ENCODE measurements at regions not wholly inside any gene's neighbourhood (a gene's known extent, or its start where the extent isn't known, plus 50 kb on each side); places are given as distances from the start of the nearest gene placed in this dataset.

- TF ChIP-seq POLR2A (IDR thresholded peaks at IDR 0.05) = no peak
- TF ChIP-seq, protein P1, sequence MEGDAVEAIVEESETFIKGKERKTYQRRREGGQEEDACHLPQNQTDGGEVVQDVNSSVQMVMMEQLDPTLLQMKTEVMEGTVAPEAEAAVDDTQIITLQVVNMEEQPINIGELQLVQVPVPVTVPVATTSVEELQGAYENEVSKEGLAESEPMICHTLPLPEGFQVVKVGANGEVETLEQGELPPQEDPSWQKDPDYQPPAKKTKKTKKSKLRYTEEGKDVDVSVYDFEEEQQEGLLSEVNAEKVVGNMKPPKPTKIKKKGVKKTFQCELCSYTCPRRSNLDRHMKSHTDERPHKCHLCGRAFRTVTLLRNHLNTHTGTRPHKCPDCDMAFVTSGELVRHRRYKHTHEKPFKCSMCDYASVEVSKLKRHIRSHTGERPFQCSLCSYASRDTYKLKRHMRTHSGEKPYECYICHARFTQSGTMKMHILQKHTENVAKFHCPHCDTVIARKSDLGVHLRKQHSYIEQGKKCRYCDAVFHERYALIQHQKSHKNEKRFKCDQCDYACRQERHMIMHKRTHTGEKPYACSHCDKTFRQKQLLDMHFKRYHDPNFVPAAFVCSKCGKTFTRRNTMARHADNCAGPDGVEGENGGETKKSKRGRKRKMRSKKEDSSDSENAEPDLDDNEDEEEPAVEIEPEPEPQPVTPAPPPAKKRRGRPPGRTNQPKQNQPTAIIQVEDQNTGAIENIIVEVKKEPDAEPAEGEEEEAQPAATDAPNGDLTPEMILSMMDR (IDR thresholded peaks at IDR 0.05) = no peak
Measured at GRCh38 chr4:156085100-156085499, 131.4 kb upstream of the CTSO start.

Measured in body of pancreas (tissue), 4 donors.